Choroid plexus epithelial cell (primary cell): ENCODE measurements at regions not wholly inside any gene's neighbourhood (a gene's known extent, or its start where the extent isn't known, plus 50 kb on each side); places are given as distances from the start of the nearest gene placed in this dataset.

Experiments used
- DNase-seq: peaks from one replicate; pipeline ENCODE4 v3.0.0-alpha.2; 2010; ENCODE audit warnings: low read depth
- H3K4me3 ChIP-seq: 2 replicates; pipeline ENCODE4 v1.5.1; 2011; ENCODE audit warnings: low read depth, mild to moderate bottlenecking, control low read depth, low read length, moderate library complexity
- TF ChIP-seq, protein P1 (sequence below): conservative IDR thresholded peaks from 2 replicates; pipeline ENCODE4 v1.5.1; 2011; ENCODE audit warnings: low read depth, mild to moderate bottlenecking, control low read depth, inconsistent platforms, low read length, moderate library complexity

DNA sequence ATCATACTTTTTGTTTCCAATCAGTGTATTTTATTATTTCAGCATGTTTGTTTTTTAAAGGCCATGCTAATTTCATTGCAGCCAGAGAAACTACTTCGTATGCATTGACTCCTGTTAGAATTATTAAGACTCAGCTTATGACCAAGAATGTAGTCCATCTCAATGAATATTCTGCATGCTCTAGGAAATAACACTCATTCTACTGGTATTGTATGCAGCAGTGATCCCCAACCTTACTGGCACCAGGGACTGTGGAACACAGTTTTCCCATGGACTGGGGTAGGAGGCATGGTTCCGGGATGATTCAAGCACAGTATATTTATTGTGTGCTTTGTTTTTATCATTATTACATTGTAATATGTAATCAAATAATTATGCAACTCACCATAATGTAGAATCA is 356.9 kb downstream of the DSEL start:
- no peak overlapping the region for H3K4me3 ChIP-seq
- no peak for DNase-seq
- TF ChIP-seq, protein P1, sequence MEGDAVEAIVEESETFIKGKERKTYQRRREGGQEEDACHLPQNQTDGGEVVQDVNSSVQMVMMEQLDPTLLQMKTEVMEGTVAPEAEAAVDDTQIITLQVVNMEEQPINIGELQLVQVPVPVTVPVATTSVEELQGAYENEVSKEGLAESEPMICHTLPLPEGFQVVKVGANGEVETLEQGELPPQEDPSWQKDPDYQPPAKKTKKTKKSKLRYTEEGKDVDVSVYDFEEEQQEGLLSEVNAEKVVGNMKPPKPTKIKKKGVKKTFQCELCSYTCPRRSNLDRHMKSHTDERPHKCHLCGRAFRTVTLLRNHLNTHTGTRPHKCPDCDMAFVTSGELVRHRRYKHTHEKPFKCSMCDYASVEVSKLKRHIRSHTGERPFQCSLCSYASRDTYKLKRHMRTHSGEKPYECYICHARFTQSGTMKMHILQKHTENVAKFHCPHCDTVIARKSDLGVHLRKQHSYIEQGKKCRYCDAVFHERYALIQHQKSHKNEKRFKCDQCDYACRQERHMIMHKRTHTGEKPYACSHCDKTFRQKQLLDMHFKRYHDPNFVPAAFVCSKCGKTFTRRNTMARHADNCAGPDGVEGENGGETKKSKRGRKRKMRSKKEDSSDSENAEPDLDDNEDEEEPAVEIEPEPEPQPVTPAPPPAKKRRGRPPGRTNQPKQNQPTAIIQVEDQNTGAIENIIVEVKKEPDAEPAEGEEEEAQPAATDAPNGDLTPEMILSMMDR = no peak

- no peak for DNase-seq
- TF ChIP-seq, protein P1 = no peak
- no peak overlapping the region for H3K4me3 ChIP-seq
These were observed 361.5 kb downstream of the DSEL start for GRCh38 chr18:67154979-67155378.

- no peak overlapping the region for H3K4me3 ChIP-seq
- no peak for DNase-seq
- TF ChIP-seq, protein P1 = no peak
These were observed 365.2 kb downstream of the DSEL start for GRCh38 chr18:67151366-67151765.

DNA sequence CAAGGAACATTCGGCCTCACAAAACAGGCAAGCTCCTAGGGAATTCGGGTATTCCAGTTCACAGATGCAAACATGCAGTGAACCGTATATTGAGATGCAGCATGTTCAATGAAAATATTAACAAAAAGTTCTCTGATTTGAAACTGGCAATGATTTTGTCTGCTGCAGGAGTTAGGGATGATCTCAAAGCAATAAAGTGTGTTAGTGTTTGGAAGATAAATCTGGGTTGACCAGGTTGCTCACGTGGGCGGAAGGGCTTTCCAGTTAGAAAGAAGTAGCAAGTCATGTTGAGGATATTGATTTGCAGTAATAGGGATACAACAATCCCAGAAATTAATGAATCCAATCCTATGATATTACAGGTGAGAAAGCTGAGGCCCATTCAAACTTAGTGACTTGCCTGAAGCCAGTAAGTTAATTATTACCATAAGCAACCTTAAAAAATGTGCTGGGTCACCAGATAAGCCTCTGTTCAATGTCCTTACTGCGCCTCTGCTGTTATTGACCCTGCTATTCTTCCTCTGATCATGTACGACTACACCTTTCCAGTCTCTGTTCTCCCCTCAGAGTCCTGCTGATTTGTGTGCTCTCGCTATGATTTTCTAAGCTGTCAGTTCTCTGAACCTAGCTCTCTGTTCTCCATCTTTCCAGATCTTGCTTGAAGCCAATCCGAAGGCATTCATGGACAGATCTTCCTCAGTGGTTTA is 370.8 kb downstream of the DSEL start:
- DNase-seq = no peak
- no peak overlapping the region for H3K4me3 ChIP-seq
- TF ChIP-seq, protein P1 = no peak

GRCh38 chr18:67144329-67144728 is 372.2 kb downstream of the DSEL start:
- TF ChIP-seq, protein P1 = no peak
- no peak overlapping the region for H3K4me3 ChIP-seq
- no peak for DNase-seq

DNA sequence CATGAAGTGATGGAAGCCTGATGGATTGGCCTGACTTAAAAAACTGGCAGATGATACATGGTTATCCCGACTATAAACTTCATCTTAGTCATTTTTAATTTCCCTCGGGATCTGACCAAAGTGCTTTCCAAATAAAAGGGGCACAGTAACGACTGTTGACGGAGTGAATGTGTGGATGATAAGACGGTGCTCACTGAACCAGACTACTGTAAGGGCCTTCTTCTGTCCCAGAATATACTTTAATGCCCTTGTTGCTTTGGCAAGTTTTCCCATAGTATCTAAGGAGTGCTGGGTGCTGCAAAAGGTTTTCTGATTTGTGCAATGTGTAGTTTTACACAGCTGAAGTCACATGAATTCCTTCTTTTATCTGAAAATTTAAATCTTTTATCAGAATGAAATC is 373.5 kb downstream of the DSEL start:
- H3K4me3 ChIP-seq = no peak overlapping the region
- DNase-seq = no peak
- TF ChIP-seq, protein P1 = no peak

- no peak for DNase-seq
- H3K4me3 ChIP-seq = no peak overlapping the region
- TF ChIP-seq, protein P1 = no peak
These were observed 373.9 kb downstream of the DSEL start for GRCh38 chr18:67142604-67143003.
